Mammary epithelial cell (primary cell): ENCODE measurements at regions not wholly inside any gene's neighbourhood (a gene's known extent, or its start where the extent isn't known, plus 50 kb on each side); places are given as distances from the start of the nearest gene placed in this dataset.

Source experiments
- CTCF ChIP-seq, 2 donors: IDR thresholded peaks in 1 of 2; conservative IDR thresholded peaks in 1 of 2; 2 replicates each; pipeline ENCODE4 v1.5.1; 2011 to 2012; ENCODE audit warnings: inconsistent platforms in 2 of 2, low read length in 2 of 2, mild to moderate bottlenecking in 2 of 2, control low read depth in 1 of 2, low read depth in 1 of 2; ENCODE audit not compliant: insufficient read depth in 1 of 2; ENCODE audit errors: extremely low read depth in 1 of 2
- EZH2 ChIP-seq: IDR thresholded peaks from 2 replicates; pipeline ENCODE4 v1.6.1; 2012; ENCODE audit warnings: low read length, inconsistent platforms, borderline replicate concordance

DNA sequence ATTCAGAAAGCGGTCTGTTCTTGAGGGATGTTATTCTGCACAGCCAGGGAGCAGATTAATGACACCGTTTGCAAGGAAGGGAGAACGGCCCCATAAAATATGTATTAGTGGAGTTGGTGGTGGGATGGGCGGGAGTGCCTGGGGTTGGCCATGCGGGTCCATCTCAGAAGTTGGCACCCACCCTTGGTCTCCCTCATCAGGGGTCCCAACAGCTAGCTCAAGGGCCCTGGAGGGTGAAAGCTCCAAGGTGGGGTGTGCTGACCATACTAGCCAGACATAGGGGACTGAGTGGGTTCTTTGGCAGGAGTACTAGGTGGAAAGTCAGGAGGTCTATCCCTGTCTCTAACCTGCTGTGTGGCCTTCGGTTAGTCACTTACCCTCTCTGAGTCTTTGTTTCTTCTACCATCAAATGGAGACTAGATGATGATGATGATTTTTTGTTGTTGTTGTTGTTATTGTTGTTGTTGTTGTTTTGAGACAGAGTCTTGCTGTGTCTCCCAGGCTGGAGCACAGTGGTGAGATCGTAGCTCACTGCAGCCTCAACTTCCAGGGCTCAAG, 83.2 kb upstream of the BRD7 start:
- TF ChIP-seq CTCF (conservative IDR thresholded peaks at IDR 0.05 in 1 of 2, IDR thresholded peaks at IDR 0.05 in 1 of 2; ENCODE audit: extremely low read depth in 1 of 2, insufficient read depth in 1 of 2, low read depth in 1 of 2, low read length in 2 of 2) (no peak), EZH2 (no peak)
